Body of pancreas (tissue), 4 donors: ENCODE measurements at regions not wholly inside any gene's neighbourhood (a gene's known extent, or its start where the extent isn't known, plus 50 kb on each side); places are given as distances from the start of the nearest gene placed in this dataset.

ENCODE experiments used
- CTCF ChIP-seq, 7 experiments: fragments of 450-650 bp in 4 of 7; fragments of 200-600 bp in 3 of 7; sonication (generic) in 3 of 7; IDR thresholded peaks; one replicate each; pipeline ENCODE4 v1.5.1; 2016 to 2019; ENCODE audit warnings: antibody characterized with exemption in 7 of 7
- POLR2A ChIP-seq, 3 donors: fragments of 450-650 bp; IDR thresholded peaks; one replicate each; pipeline ENCODE4 v1.6.1; 2016; ENCODE audit warnings: antibody characterized with exemption in 3 of 3, mild to moderate bottlenecking in 2 of 3

- TF ChIP-seq POLR2A (IDR thresholded peaks at IDR 0.05) (no peak), CTCF (IDR thresholded peaks at IDR 0.05) (no peak)
Measured at GRCh38 chr2:237228281-237228625, 142.6 kb downstream of the COPS8 start.
